OCI-LY1 (cell line): ENCODE measurements at regions not wholly inside any gene's neighbourhood (a gene's known extent, or its start where the extent isn't known, plus 50 kb on each side); places are given as distances from the start of the nearest gene placed in this dataset.

Experiments
- H2AFZ ChIP-seq: fragments of 200-600 bp; sonication (generic), shearing (Covaris generic); 2 replicates; pipeline ENCODE4 v1.6.0; 2014; ENCODE audit warnings: antibody characterized with exemption, mild to moderate bottlenecking, low read length
- H3F3A ChIP-seq: fragments of 200-600 bp; sonication (generic), shearing (Covaris generic); 2 replicates; pipeline ENCODE4 v1.6.0; 2014; ENCODE audit warnings: mild to moderate bottlenecking, antibody characterized with exemption, low read length, moderate library complexity; ENCODE audit not compliant: insufficient read depth
- H3K27ac ChIP-seq: fragments of 200-600 bp; sonication (generic); 2 replicates; pipeline ENCODE4 v1.5.1; 2014; ENCODE audit warnings: low read length, mixed run types, mild to moderate bottlenecking, low read depth; ENCODE audit not compliant: poor library complexity, severe bottlenecking
- H3K27me3 ChIP-seq: fragments of 200-600 bp; sonication (generic); 2 replicates; pipeline ENCODE4 v1.6.0; 2014; ENCODE audit warnings: antibody characterized with exemption, mild to moderate bottlenecking, low read length, moderate library complexity; ENCODE audit not compliant: insufficient read depth
- H3K36me3 ChIP-seq: fragments of 200-600 bp; sonication (generic); 2 replicates; pipeline ENCODE4 v1.6.1; 2014; ENCODE audit warnings: mild to moderate bottlenecking, antibody characterized with exemption, low read length, moderate library complexity, mixed read lengths; ENCODE audit not compliant: insufficient read depth
- H3K4me1 ChIP-seq: fragments of 200-600 bp; sonication (generic); 2 replicates; pipeline ENCODE4 v1.5.1; 2014; ENCODE audit warnings: mild to moderate bottlenecking, low read length, moderate library complexity; ENCODE audit not compliant: insufficient read depth, severe bottlenecking
- H3K4me2 ChIP-seq: fragments of 200-600 bp; sonication (generic), shearing (Covaris generic); 2 replicates; pipeline ENCODE4 v1.6.1; 2014; ENCODE audit warnings: low read length
- H3K4me3 ChIP-seq: fragments of 200-600 bp; sonication (generic); 2 replicates; pipeline ENCODE4 v1.5.1; 2014; ENCODE audit warnings: low read length, low read depth, mild to moderate bottlenecking, mixed read lengths; ENCODE audit not compliant: poor library complexity, severe bottlenecking
- H3K79me2 ChIP-seq: fragments of 200-600 bp; shearing (Covaris generic); 2 replicates; pipeline ENCODE4 v1.6.1; 2016; ENCODE audit warnings: mixed run types, low read length, mixed read lengths; ENCODE audit not compliant: insufficient read depth
- H3K9ac ChIP-seq: fragments of 200-600 bp; sonication (generic), shearing (Covaris generic); 2 replicates; pipeline ENCODE4 v1.6.1; 2014; ENCODE audit warnings: mild to moderate bottlenecking, low read length, mixed read lengths
- H3K9me2 ChIP-seq: fragments of 200-600 bp; sonication (generic), shearing (Covaris generic); 2 replicates; pipeline ENCODE4 v1.6.1; 2014; ENCODE audit warnings: low read depth, mild to moderate bottlenecking, low read length, mixed read lengths
- H3K9me3 ChIP-seq: fragments of 200-600 bp; shearing (Covaris generic); 2 replicates; pipeline ENCODE4 v1.6.1; 2014; ENCODE audit warnings: low read length, mixed read lengths
- H4K20me1 ChIP-seq: fragments of 200-600 bp; sonication (generic), shearing (Covaris generic); 2 replicates; pipeline ENCODE4 v1.6.0; 2016; ENCODE audit warnings: mild to moderate bottlenecking, low read length; ENCODE audit not compliant: insufficient read depth
- EZH2 ChIP-seq: fragments of 200-600 bp; sonication (generic), shearing (Covaris generic); IDR thresholded peaks from 2 replicates; pipeline ENCODE4 v1.8.0; 2017; ENCODE audit warnings: borderline replicate concordance, mixed run types, mild to moderate bottlenecking, antibody characterized with exemption, low read length, moderate library complexity, mixed read lengths
- TF ChIP-seq, protein P1 (sequence below): fragments of 200-600 bp; sonication (generic), shearing (Covaris generic); IDR thresholded peaks from 2 replicates; pipeline ENCODE4 v1.5.1; 2017; ENCODE audit warnings: mild to moderate bottlenecking, antibody characterized with exemption, low read length, moderate library complexity, mixed read lengths

GRCh38 chr4:24683116-24683515 lies 98.8 kb upstream of the DHX15 start:
- H3K9me2 ChIP-seq: no peaks in the 10 kb centered on the region
- no peaks in the 10 kb centered on the region for H3K79me2 ChIP-seq
- no peak overlapping the region for H3K4me2 ChIP-seq

GRCh38 chr4:24686866-24687692 lies 102.7 kb upstream of the DHX15 start:
- Histone ChIP-seq H2AFZ (no peak overlapping the region), H3K9ac (no peak overlapping the region), H4K20me1 (no peaks in the 10 kb centered on the region), H3K4me1 (no peaks in the 10 kb centered on the region), H3K9me2 (no peaks in the 10 kb centered on the region), H3K4me2 (no peak overlapping the region), H3K27me3 (no peaks in the 10 kb centered on the region), H3K27ac (no peak overlapping the region), H3K79me2 (no peaks in the 10 kb centered on the region), H3K36me3 (no peaks in the 10 kb centered on the region), H3K4me3 (no peak overlapping the region), H3F3A (no peaks in the 10 kb centered on the region), H3K9me3 (no peaks in the 10 kb centered on the region)
- no peak for TF ChIP-seq EZH2
- TF ChIP-seq, protein P1, sequence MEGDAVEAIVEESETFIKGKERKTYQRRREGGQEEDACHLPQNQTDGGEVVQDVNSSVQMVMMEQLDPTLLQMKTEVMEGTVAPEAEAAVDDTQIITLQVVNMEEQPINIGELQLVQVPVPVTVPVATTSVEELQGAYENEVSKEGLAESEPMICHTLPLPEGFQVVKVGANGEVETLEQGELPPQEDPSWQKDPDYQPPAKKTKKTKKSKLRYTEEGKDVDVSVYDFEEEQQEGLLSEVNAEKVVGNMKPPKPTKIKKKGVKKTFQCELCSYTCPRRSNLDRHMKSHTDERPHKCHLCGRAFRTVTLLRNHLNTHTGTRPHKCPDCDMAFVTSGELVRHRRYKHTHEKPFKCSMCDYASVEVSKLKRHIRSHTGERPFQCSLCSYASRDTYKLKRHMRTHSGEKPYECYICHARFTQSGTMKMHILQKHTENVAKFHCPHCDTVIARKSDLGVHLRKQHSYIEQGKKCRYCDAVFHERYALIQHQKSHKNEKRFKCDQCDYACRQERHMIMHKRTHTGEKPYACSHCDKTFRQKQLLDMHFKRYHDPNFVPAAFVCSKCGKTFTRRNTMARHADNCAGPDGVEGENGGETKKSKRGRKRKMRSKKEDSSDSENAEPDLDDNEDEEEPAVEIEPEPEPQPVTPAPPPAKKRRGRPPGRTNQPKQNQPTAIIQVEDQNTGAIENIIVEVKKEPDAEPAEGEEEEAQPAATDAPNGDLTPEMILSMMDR: peak; percentile 63

More at GRCh38 chr4:24683116-24683515, 98.8 kb upstream of the DHX15 start:
- Histone ChIP-seq H3K27ac (no peak overlapping the region), H3K36me3 (no peaks in the 10 kb centered on the region), H3K27me3 (no peaks in the 10 kb centered on the region), H4K20me1 (no peaks in the 10 kb centered on the region), H3F3A (no peaks in the 10 kb centered on the region), H3K4me3 (no peak overlapping the region), H3K4me1 (no peaks in the 10 kb centered on the region), H3K9me3 (no peaks in the 10 kb centered on the region), H2AFZ (no peak overlapping the region), H3K9ac (no peak overlapping the region)
- TF ChIP-seq, protein P1: no peak
- TF ChIP-seq EZH2: no peak

DNA sequence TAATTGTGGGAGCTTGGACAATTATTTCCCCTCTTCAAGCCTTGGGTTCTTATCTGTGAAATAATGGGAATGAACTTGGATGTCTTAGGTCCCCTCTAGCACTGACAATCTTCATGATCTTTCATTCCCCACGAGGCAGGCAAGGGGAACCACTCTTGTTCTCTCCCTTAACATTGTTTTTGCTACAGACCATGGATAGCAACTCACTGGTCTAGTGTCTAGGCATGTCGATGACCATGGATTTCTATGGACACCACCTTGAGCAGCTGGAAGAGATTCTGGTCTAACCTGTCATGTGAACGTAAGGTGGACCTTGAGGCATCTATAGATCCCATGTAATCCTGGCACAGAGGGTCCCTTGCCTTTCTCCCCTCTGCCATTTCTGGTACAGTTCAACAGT lies 104.1 kb upstream of the DHX15 start:
- no peaks in the 10 kb centered on the region for H3K27me3 ChIP-seq
- no peaks in the 10 kb centered on the region for H3K79me2 ChIP-seq
- TF ChIP-seq, protein P1: no peak
- TF ChIP-seq EZH2: no peak
- H2AFZ ChIP-seq: no peak overlapping the region
- no peak overlapping the region for H3K9ac ChIP-seq
- H3K4me2 ChIP-seq: no peak overlapping the region
- H3K4me1 ChIP-seq: no peaks in the 10 kb centered on the region
- H3F3A ChIP-seq: no peaks in the 10 kb centered on the region
- no peaks in the 10 kb centered on the region for H3K9me3 ChIP-seq
- H3K4me3 ChIP-seq: no peak overlapping the region
- no peaks in the 10 kb centered on the region for H3K9me2 ChIP-seq
- H4K20me1 ChIP-seq: no peaks in the 10 kb centered on the region
- no peaks in the 10 kb centered on the region for H3K36me3 ChIP-seq
- no peak overlapping the region for H3K27ac ChIP-seq
